ENCODE measurements at regions not wholly inside any gene's neighbourhood (a gene's known extent, or its start where the extent isn't known, plus 50 kb on each side); places are given as distances from the start of the nearest gene placed in this dataset.
A peak's percentile ranks its signal among the peaks of the same experiment; 100 is the strongest.

- DNase-seq (ENCODE audit: low read depth, low spot score), result peak; percentile 39
These were observed 83.9 kb upstream of the CXCL14 start for GRCh38 chr5:135662683-135663082.

DNA sequence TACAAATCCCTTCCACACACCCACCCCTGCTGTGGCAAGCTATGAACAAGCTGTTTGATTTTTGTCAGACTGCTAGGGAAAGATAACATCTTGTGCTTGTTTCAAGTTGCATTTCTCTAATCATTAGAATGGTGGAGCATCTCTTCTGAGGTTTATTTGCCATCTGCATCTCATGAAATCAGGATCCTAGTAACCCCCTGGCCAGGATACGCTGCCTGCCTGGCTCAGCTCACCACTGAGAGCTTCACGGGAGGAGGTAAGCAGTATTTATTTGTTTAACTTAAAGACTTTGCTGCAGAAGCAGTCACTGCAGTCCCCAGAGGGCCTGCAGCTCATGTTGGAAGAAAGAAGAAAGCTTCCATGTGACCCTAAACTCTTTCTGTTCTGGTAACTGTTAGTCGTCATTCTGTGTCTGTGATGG lies 83.3 kb upstream of the CXCL14 start:
- DNase-seq (ENCODE audit: low read depth, low spot score), result no peak

GRCh38 chr5:135660826-135661575 lies 82.2 kb upstream of the CXCL14 start:
- peak; percentile 76 for DNase-seq (ENCODE audit: low read depth, low spot score)

GRCh38 chr5:135657536-135658305 lies 78.9 kb upstream of the CXCL14 start:
- DNase-seq (ENCODE audit: low read depth, low spot score), result no peak

GRCh38 chr5:135655468-135655815 lies 76.7 kb upstream of the CXCL14 start:
- peak; percentile 40 for DNase-seq (ENCODE audit: low read depth, low spot score)

DNA sequence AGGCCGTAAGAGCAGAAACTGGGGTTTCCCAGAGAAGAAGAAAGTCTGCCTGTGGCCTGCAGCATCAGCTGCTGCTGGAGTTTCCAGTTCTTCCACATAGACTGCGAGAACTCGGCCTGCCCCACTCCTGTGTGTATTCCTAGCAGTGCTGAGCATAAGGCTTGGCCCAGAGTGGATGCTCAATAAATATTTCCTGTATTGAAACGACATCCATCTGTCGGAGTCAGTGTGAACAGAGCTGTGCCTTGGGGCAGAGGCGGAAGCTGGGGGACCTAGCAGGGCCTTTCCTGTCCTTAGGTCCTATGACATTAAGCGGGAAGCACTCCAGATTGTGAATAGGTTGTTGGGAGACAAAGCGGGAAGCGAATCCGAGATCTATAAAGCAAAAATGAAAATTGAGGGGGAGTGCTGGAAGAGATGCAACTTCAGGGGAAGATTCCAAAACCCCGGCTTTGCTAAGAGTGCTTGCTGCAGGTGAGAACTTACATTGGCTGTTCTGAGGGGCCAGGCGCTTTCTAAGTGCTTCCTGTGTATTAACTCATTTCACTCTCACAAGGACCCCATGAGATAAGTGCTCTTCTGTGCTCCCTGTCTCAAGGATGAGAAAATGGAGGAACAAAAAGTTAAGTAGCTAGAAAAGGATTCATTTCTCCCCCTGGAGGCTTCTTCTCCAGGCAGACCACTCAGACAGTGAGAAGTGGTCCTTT lies 76.1 kb upstream of the CXCL14 start:
- DNase-seq (ENCODE audit: low read depth, low spot score), result no peak

GRCh38 chr5:135651156-135651555 lies 72.4 kb upstream of the CXCL14 start:
- peak; percentile 69 for DNase-seq (ENCODE audit: low read depth, low spot score)

DNA sequence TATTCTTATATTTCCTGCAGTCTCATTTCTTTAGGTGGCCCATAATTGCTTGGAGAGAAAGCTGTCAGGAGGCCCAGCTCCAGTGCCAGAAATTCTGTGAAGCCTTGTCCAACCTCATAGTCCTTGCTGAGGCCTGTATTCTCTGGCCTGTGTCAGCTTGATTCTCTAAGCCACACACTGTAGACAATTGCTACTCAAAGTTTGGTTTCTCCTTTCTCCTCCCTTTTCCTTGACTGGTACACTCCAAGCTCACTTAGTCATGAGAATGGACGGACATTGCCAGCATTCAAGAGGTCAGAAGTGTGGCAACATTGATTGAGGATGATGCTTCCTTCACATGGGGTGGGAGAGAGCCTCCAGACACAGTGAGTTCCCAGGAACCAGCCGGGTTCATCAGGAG lies 71.3 kb upstream of the CXCL14 start:
- no peak for DNase-seq (ENCODE audit: low read depth, low spot score)

GRCh38 chr5:135649435-135649834 lies 70.6 kb upstream of the CXCL14 start:
- no peak for DNase-seq (ENCODE audit: low read depth, low spot score)

- no peak for DNase-seq (ENCODE audit: low read depth, low spot score)
These were observed 69.3 kb upstream of the CXCL14 start for GRCh38 chr5:135648116-135648515.

DNA sequence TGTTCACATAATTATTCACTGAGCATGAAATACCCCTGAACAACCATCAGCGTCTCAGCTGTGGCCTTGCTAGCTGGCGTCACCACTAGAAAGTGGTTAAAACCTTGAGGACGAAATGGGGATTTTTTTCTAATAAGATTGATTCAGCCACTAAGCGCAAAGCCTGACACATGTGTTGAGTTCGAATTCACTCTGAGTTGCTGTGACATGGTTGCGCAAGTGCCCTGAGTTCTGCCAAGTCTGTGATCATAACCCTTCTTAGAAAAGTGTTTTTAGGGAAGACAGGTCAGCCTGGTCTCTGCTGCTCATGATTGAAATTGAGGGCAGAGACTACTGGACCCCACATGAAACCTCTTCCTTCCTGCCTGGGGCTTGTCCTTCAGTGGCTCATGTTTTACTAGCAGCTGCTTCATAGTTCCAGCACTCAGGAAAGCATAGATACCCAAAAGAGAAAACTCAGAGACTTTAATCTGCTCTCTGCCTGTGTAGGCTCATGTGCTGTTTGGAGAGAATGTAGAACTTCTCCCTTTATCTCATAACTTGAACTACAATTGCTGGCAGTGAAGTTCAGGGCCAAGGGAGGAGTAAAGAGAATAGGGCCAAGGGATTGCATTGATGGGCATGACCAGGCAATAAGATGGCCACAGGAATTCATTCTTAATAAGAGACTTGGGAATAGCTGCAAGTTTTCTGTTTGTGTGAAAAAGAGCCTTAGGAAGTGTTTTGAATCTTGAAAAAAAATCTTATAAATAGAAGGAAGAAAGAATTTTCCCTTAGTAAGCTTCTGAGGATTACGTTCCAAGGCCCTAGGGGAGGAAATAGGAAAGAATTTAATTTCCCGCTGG lies 66.8 kb upstream of the CXCL14 start:
- DNase-seq (ENCODE audit: low read depth, low spot score), result no peak

GRCh38 chr5:135644816-135645215 lies 66.0 kb upstream of the CXCL14 start:
- no peak for DNase-seq (ENCODE audit: low read depth, low spot score)

GRCh38 chr5:135643881-135644766 lies 65.3 kb upstream of the CXCL14 start:
- DNase-seq (ENCODE audit: low read depth, low spot score), result no peak

- no peak for DNase-seq (ENCODE audit: low read depth, low spot score)
These were observed 64.1 kb upstream of the CXCL14 start for GRCh38 chr5:135642934-135643333.

DNA sequence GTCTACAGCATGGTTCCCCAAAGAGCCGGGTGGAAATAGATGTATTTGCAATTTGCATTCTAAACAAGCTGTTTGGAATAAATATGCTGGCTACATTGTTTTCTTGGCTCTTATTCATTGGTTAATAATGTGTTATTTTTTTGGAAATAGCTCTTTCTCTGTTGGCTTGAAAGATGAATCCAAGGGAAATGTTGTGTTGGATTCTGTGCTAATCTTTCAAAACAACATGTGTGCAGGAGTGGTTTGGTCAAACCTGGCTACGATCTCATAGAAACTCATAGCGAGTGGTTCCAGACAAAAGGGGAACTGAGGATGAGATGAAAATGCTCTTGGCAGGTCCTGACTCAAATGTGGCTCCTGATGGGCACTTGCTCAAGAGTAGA lies 63.7 kb upstream of the CXCL14 start:
- no peak for DNase-seq (ENCODE audit: low read depth, low spot score)

DNA sequence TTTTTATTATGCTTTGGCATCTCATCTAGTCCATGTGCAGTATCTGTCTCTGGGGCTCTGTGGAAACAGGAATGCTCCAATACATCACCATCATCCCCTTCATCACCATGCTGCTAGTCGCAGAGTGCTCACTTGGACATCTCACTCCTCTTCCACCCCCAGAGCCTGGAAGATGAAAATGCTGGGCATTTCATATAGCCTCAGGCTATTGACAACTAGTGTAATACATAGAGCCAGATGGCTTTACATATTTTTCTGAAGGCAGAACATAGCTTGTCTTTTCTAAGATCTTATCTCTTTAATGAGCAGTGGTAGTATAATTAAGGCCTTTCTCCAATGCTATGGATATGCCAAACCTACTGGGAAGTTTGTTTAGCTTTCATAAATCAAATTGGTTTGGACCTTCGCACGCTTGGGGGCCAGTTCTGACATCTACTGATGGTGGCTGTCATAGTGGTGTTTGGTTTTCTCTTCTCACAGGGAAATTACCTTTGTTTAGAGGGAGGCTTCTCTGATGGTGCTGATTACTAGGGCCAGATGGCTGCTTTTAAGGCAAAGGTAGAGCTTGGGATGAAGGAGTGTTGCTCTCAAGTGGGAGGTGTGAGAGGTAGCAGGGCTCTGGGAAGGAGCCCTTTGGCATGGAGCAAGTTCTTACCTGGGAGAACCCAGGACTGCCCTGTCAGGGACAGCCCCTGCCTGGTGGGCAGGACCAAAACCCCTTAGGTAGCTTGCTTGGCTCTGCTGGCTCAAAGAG lies 63.1 kb upstream of the CXCL14 start:
- DNase-seq (ENCODE audit: low read depth, low spot score), result no peak

- no peak for DNase-seq (ENCODE audit: low read depth, low spot score)
These were observed 62.5 kb upstream of the CXCL14 start for GRCh38 chr5:135641319-135641718.

GRCh38 chr5:135635451-135635850 lies 56.7 kb upstream of the CXCL14 start:
- no peak for DNase-seq (ENCODE audit: low read depth, low spot score)

GRCh38 chr5:135632798-135633197 lies 54.0 kb upstream of the CXCL14 start:
- DNase-seq (ENCODE audit: low read depth, low spot score), result no peak

GRCh38 chr5:135631391-135631790 lies 52.6 kb upstream of the CXCL14 start:
- DNase-seq (ENCODE audit: low read depth, low spot score), result no peak
